ENCODE measurements at regions not wholly inside any gene's neighbourhood (a gene's known extent, or its start where the extent isn't known, plus 50 kb on each side); places are given as distances from the start of the nearest gene placed in this dataset.

GRCh38 chr9:26770821-26771220 lies 121.8 kb downstream of the CAAP1 start:
- no peak for DNase-seq (ENCODE audit: low read depth)
- TF ChIP-seq CTCF (conservative IDR thresholded peaks at IDR 0.05; ENCODE audit: low read depth, low read length), result no peak
- no peak overlapping the region for H3K4me3 ChIP-seq (ENCODE audit: low read depth, low read length)

GRCh38 chr9:26768145-26768544 lies 124.5 kb downstream of the CAAP1 start:
- TF ChIP-seq CTCF (conservative IDR thresholded peaks at IDR 0.05; ENCODE audit: low read depth, low read length), result no peak
- DNase-seq (ENCODE audit: low read depth), result no peak
- H3K4me3 ChIP-seq (ENCODE audit: low read depth, low read length), result no peak overlapping the region

- no peak for TF ChIP-seq CTCF (conservative IDR thresholded peaks at IDR 0.05; ENCODE audit: low read depth, low read length)
- no peak overlapping the region for H3K4me3 ChIP-seq (ENCODE audit: low read depth, low read length)
- DNase-seq (ENCODE audit: low read depth), result no peak
Observed at GRCh38 chr9:26760675-26761074, 131.9 kb downstream of the CAAP1 start.

GRCh38 chr9:26758655-26759054 lies 133.9 kb downstream of the CAAP1 start:
- DNase-seq (ENCODE audit: low read depth), result no peak
- TF ChIP-seq CTCF (conservative IDR thresholded peaks at IDR 0.05; ENCODE audit: low read depth, low read length), result no peak
- H3K4me3 ChIP-seq (ENCODE audit: low read depth, low read length), result no peak overlapping the region

- DNase-seq (ENCODE audit: low read depth), result no peak
- TF ChIP-seq CTCF (conservative IDR thresholded peaks at IDR 0.05; ENCODE audit: low read depth, low read length), result no peak
- H3K4me3 ChIP-seq (ENCODE audit: low read depth, low read length), result no peak overlapping the region
Observed at GRCh38 chr9:26756881-26757280, 135.7 kb downstream of the CAAP1 start.

- no peak overlapping the region for H3K4me3 ChIP-seq (ENCODE audit: low read depth, low read length)
- TF ChIP-seq CTCF (conservative IDR thresholded peaks at IDR 0.05; ENCODE audit: low read depth, low read length), result no peak
- DNase-seq (ENCODE audit: low read depth), result no peak
Observed at GRCh38 chr9:26755476-26755875, 137.1 kb downstream of the CAAP1 start.

GRCh38 chr9:26754509-26755164 lies 138.0 kb downstream of the CAAP1 start:
- no peak overlapping the region for H3K4me3 ChIP-seq (ENCODE audit: low read depth, low read length)
- no peak for DNase-seq (ENCODE audit: low read depth)
- TF ChIP-seq CTCF (conservative IDR thresholded peaks at IDR 0.05; ENCODE audit: low read depth, low read length), result no peak

Data from choroid plexus epithelial cell (primary cell).